Stimulated activated CD4-positive, alpha-beta T cell treated with anti-CD3 and anti-CD28 coated beads, Interleukin-4, amount 100 ng/mL, for 24 hours (primary cell): ENCODE measurements at regions not wholly inside any gene's neighbourhood (a gene's known extent, or its start where the extent isn't known, plus 50 kb on each side); places are given as distances from the start of the nearest gene placed in this dataset.
"Not testable (repeated sequence)": the region's sequence is repeated elsewhere in the genome, so short reads cannot be mapped to it uniquely, and the experiment has no call there.

Source experiments
- DNase-seq: peaks from one replicate; pipeline ENCODE4 v3.0.0-alpha.2; 2020

GRCh38 chr2:215742021-215742420 lies 271.3 kb downstream of the MREG start:
- no peak for DNase-seq

- no peak for DNase-seq
Measured at GRCh38 chr2:215740071-215740470, 273.3 kb downstream of the MREG start.

GRCh38 chr2:215738351-215738750 lies 275.0 kb downstream of the MREG start:
- DNase-seq: no peak

- no peak for DNase-seq
Measured at GRCh38 chr2:215737477-215737876, 275.9 kb downstream of the MREG start.

GRCh38 chr2:215736653-215737290 lies 276.6 kb downstream of the MREG start:
- DNase-seq: no peak

- DNase-seq: no peak
Measured at GRCh38 chr2:215731108-215731658, 282.2 kb downstream of the MREG start.

GRCh38 chr2:215729985-215730620 lies 283.2 kb downstream of the MREG start:
- no peak for DNase-seq

- DNase-seq: no peak
Measured at GRCh38 chr2:215728504-215729065, 284.8 kb downstream of the MREG start.

GRCh38 chr2:215727507-215728503 lies 285.5 kb downstream of the MREG start:
- no peak for DNase-seq

GRCh38 chr2:215726070-215726469 lies 287.3 kb downstream of the MREG start:
- DNase-seq: no peak

GRCh38 chr2:215724146-215724545 lies 288.3 kb upstream of the FN1 start:
- DNase-seq: no peak

- no peak for DNase-seq
Measured at GRCh38 chr2:215723631-215724011, 287.8 kb upstream of the FN1 start.

GRCh38 chr2:215722986-215723630 lies 287.2 kb upstream of the FN1 start:
- no peak for DNase-seq

GRCh38 chr2:215722125-215722524 lies 286.3 kb upstream of the FN1 start:
- no peak for DNase-seq

GRCh38 chr2:215721515-215721914 lies 285.6 kb upstream of the FN1 start:
- not testable (repeated sequence) for DNase-seq

GRCh38 chr2:215718890-215719289 lies 283.0 kb upstream of the FN1 start:
- no peak for DNase-seq

- DNase-seq: no peak
Measured at GRCh38 chr2:215718436-215718835, 282.6 kb upstream of the FN1 start.

- DNase-seq: no peak
Measured at GRCh38 chr2:215717501-215718381, 281.9 kb upstream of the FN1 start.

- no peak for DNase-seq
Measured at GRCh38 chr2:215716956-215717355, 281.1 kb upstream of the FN1 start.

GRCh38 chr2:215712871-215713790 lies 277.3 kb upstream of the FN1 start:
- no peak for DNase-seq
